ENCODE measurements at regions not wholly inside any gene's neighbourhood (a gene's known extent, or its start where the extent isn't known, plus 50 kb on each side); places are given as distances from the start of the nearest gene placed in this dataset.

DNA sequence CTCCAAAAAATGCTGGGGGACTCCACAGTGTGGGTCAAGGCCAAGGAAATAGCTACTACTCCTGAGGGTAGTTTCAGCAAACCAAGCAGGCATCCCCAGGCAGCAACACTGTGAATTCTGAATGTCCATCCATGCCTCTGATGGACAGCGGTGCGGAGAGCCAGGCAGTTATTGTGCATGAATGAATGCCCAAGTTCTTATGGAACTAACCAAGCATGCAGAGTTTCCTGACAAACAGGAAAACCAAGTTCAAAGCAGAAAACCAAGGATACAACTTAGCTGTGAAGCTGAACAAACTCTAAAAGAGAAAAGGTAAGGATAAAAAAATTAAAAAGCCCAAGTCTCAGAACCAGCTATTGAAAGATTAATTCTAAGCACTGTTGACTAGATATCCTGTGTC lies 642.6 kb upstream of the HS3ST1 start:
- no peak overlapping the region for H3K4me3 ChIP-seq (ENCODE audit: low read depth in 1 of 3, low read length in 3 of 3)
- peaks cover 0 to 3% (median 0%) of the 10 kb centered on the region in 4 donors for H3K27me3 ChIP-seq (ENCODE audit: control insufficient read depth in 4 of 4, insufficient read depth in 4 of 4, low read length in 3 of 4)
- no peak overlapping the region for H3K9ac ChIP-seq (ENCODE audit: low read depth in 1 of 2, low read length in 2 of 2)
- WGBS: 91% methylated on average over 2 of the region's 2 CpGs
- no peaks in the 10 kb centered on the region for H3K9me3 ChIP-seq (ENCODE audit: control insufficient read depth in 4 of 4, low read length in 3 of 4)
- no peaks in the 10 kb centered on the region for H3K4me1 ChIP-seq (ENCODE audit: control insufficient read depth in 4 of 4, insufficient read depth in 4 of 4, low read length in 3 of 4)
- H3K36me3 ChIP-seq (ENCODE audit: control insufficient read depth in 4 of 4, insufficient read depth in 3 of 4, low read depth in 1 of 4, low read length in 3 of 4): no peaks in the 10 kb centered on the region
- H3K27ac ChIP-seq (ENCODE audit: low read depth in 1 of 2, low read length in 2 of 2): no peak overlapping the region
- TF ChIP-seq, protein P1, sequence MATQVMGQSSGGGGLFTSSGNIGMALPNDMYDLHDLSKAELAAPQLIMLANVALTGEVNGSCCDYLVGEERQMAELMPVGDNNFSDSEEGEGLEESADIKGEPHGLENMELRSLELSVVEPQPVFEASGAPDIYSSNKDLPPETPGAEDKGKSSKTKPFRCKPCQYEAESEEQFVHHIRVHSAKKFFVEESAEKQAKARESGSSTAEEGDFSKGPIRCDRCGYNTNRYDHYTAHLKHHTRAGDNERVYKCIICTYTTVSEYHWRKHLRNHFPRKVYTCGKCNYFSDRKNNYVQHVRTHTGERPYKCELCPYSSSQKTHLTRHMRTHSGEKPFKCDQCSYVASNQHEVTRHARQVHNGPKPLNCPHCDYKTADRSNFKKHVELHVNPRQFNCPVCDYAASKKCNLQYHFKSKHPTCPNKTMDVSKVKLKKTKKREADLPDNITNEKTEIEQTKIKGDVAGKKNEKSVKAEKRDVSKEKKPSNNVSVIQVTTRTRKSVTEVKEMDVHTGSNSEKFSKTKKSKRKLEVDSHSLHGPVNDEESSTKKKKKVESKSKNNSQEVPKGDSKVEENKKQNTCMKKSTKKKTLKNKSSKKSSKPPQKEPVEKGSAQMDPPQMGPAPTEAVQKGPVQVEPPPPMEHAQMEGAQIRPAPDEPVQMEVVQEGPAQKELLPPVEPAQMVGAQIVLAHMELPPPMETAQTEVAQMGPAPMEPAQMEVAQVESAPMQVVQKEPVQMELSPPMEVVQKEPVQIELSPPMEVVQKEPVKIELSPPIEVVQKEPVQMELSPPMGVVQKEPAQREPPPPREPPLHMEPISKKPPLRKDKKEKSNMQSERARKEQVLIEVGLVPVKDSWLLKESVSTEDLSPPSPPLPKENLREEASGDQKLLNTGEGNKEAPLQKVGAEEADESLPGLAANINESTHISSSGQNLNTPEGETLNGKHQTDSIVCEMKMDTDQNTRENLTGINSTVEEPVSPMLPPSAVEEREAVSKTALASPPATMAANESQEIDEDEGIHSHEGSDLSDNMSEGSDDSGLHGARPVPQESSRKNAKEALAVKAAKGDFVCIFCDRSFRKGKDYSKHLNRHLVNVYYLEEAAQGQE (IDR thresholded peaks at IDR 0.05): no peak
- no peak for TF ChIP-seq GABPA (IDR thresholded peaks at IDR 0.05 in 1 of 2, conservative IDR thresholded peaks at IDR 0.05 in 1 of 2)
- TF ChIP-seq, protein P2, sequence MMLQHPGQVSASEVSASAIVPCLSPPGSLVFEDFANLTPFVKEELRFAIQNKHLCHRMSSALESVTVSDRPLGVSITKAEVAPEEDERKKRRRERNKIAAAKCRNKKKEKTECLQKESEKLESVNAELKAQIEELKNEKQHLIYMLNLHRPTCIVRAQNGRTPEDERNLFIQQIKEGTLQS (IDR thresholded peaks at IDR 0.05): no peak
- TF ChIP-seq FOXA2 (IDR thresholded peaks at IDR 0.05): no peak
- no peak for TF ChIP-seq CTCF (IDR thresholded peaks at IDR 0.05; ENCODE audit: low read depth, low read length, missing input control)
- TF ChIP-seq FOXA1 (IDR thresholded peaks at IDR 0.05): no peak
- TF ChIP-seq JUND (IDR thresholded peaks at IDR 0.05): no peak
- no peak for TF ChIP-seq NR2F2 (IDR thresholded peaks at IDR 0.05)
- no peak for TF ChIP-seq RXRA (IDR thresholded peaks at IDR 0.05)
- TF ChIP-seq YY1 (IDR thresholded peaks at IDR 0.05): no peak
- no peak for DNase-seq (ENCODE audit: low spot score)

- 72% methylated on average over 2 of the region's 2 CpGs for WGBS
- Histone ChIP-seq H3K9ac (ENCODE audit: low read depth in 1 of 2, low read length in 2 of 2) (no peak overlapping the region), H3K4me3 (ENCODE audit: low read depth in 1 of 3, low read length in 3 of 3) (no peak overlapping the region), H3K9me3 (ENCODE audit: control insufficient read depth in 4 of 4, low read length in 3 of 4) (no peaks in the 10 kb centered on the region), H3K27me3 (ENCODE audit: control insufficient read depth in 4 of 4, insufficient read depth in 4 of 4, low read length in 3 of 4) (no peaks in the 10 kb centered on the region), H3K4me1 (ENCODE audit: control insufficient read depth in 4 of 4, insufficient read depth in 4 of 4, low read length in 3 of 4) (no peaks in the 10 kb centered on the region), H3K27ac (ENCODE audit: low read depth in 1 of 2, low read length in 2 of 2) (no peak overlapping the region), H3K36me3 (ENCODE audit: control insufficient read depth in 4 of 4, insufficient read depth in 3 of 4, low read depth in 1 of 4, low read length in 3 of 4) (no peaks in the 10 kb centered on the region)
- TF ChIP-seq RXRA (IDR thresholded peaks at IDR 0.05) (no peak), FOXA2 (IDR thresholded peaks at IDR 0.05) (no peak), MAX (IDR thresholded peaks at IDR 0.05) (no peak), CTCF (IDR thresholded peaks at IDR 0.05; ENCODE audit: low read depth, low read length, missing input control) (no peak), HNF4G (IDR thresholded peaks at IDR 0.05) (no peak), ZBTB33 (IDR thresholded peaks at IDR 0.05) (no peak), YY1 (IDR thresholded peaks at IDR 0.05) (no peak)
- TF ChIP-seq, protein P2 (IDR thresholded peaks at IDR 0.05): no peak
- DNase-seq (ENCODE audit: low spot score): no peak
These were observed 625.3 kb upstream of the HS3ST1 start for GRCh38 chr4:12053966-12054365.
